ENCODE measurements at regions not wholly inside any gene's neighbourhood (a gene's known extent, or its start where the extent isn't known, plus 50 kb on each side); places are given as distances from the start of the nearest gene placed in this dataset.
"Not testable (repeated sequence)": the region's sequence is repeated elsewhere in the genome, so short reads cannot be mapped to it uniquely, and the experiment has no call there.

DNA sequence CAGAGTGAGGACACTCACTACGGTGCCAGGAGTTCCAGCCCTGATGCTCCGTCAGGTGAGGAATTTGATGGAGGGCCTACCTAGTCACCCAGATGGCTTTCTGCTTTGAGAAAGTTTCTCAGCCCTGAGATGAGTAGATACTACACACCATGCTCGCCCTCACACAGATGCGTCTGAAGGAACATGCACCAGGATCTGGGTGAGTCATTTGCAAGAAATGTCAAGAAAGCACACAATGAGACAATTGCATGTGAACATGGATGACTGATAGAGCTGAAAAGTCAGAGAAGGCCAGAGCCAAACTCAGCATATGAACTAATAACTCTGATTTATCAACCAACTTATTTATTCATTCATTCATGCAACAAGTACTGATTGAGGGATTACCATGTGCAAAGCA is 483.9 kb downstream of the OMA1 start:
- DNase-seq: no peak

DNA sequence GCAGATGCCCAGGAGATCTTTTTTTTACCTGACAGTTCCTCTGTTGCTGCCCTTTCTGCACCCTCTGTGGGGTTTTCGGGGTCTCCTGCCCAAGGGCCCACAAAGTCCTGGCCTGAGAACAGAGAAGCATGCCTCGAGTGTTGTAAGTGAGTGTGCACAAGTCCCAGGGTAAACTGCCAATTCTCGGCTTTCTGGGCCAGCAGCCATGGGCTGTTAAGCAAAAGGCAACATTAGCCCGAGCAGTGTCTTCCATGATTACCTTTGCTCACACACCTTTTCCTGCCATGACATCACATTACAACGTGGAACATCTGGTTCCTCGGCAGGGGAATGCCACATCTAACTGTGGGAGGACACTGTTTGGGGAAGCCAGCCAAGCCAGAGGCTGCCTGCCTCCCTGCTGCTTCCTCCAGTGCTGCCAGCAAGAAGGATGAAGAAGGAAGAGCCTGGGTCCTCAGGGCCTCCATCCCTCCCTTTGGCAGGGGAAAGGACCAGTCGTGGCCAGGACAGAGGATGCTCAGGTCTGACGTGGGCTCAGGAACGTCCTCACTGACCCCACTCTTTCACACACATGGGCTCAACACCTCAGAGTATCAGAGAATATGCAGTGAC is 485.9 kb downstream of the OMA1 start:
- DNase-seq: no peak

DNA sequence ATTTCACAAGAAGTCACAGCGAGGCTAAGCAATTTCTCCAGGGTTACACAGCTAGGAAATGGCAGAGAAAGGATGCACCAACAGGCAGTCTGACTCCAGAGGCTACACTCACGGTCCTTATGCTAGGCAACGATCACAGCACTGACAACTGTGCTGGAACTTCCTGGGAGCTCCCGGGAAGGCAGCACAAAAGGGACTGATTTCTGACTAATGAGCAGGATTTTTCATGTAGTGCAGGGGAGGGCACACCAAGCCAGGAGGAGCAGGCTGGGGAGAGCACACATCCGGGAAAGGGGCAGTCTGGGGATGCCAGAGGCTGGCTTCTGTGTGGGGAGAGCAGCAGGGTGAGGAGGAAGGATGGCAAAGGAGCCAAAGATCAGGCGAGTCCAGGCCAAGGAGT is 486.7 kb downstream of the OMA1 start:
- DNase-seq: no peak

DNA sequence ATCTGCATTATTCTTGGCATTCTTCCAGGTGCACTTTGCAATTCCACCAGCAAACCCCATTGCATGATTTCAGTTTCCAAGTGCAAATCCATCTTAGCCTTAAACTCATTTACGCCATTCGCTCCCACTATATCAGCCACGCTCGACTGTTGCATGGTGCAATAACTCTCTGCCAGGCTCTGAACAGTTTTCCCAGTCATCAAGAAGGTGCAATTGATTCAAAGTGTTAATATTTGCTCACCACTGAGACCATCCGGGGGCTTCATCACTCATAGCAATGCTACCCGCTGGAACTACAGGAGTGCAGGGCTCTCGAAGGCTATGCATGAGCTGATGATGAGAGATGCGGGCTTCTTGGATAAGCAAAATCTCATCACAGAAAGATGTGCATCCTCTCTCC is 488.2 kb downstream of the OMA1 start:
- no peak for DNase-seq

DNA sequence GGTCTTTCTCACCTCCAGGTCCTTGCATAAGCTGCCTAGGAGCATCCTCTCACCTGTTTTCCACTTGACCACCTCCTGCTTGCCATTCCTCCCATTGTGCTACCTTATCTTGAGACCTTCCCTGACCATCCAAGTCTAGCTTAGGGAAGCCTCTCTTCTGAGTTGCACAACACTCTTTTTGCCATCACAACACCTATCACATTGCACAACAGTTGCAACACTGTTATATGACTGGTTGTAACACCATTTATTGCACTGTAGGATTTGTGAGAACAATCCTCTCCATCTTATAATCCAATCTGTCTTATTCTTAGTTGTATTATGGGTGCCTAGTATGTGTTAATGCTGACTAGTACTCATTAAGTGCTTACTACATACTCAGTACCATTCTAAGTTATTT is 488.7 kb downstream of the OMA1 start:
- no peak for DNase-seq

DNA sequence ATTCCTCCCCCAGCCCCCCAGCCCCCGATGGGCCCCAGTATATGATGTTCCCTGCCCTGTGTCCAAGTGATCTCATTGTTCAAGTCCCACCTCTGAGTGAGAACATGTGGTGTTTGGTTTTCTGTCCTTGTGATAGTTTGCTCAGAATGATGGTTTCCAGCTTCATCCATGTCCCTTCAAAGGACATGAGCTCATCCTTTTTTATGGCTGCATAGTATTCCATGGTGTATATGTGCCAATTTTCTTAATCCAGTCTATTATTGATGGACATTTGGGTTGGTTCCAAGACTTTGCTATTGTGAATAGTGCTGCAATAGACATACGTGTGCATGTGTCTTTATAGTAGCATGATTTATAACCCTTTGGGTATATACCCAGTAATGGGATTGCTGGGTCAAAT is 495.3 kb downstream of the OMA1 start:
- not testable (repeated sequence) for DNase-seq

DNA sequence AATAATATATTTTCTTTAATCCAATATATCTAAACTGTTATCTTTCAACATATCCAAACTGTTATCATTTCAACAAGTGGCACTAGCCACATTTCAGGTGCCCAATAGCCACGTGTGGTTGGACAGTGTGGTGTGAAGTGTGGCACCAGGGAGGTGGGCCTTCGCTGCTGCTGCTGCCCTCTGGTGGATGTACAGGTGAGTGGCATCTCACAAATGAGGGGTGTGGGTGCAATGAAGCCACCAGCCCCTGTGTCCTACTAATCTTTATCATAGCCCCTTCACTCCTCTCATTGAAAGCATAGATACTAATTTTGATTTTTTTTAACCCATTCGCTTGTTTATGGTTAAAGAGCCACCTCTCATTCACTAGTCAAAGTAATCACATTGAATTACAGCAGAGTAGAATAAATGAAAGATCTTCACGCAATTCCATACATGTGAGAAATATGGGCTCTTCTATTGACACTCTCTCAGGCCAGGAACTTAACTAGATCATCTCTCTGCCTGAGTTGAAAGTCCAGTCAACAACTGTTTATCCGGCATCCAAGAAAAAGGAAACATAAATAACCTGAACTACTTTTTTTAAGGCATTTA is 499.2 kb downstream of the OMA1 start:
- peak; percentile 13 for DNase-seq

DNA sequence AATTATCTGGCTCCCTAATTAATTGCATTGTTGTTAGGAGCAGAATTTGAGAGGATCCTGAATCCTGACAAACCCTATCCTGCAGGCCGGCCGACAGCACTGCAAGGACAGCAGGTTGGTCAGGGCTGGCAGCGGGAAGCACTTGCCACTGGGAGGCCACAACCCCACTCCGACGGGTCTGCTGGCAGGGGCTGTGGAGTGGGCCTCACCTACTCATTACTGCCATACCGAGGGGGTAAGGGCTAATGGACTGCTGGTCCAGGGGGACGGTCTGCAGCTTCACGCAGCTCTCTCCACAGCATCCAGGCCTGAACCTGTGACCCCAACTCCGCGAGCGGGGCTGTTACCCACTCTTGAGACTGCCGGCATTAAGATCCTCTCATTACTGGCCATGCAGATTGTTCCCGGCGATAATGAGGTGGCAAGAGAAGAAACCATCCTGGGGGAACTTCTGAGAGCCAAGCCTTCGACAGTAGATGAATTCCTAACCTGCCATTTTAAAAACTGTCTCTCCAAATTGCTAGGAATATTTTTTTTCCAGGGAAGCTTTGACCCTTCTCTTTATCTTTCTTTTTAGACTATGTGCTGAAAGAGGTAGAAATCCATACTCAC is 501.3 kb downstream of the OMA1 start:
- DNase-seq: no peak

DNA sequence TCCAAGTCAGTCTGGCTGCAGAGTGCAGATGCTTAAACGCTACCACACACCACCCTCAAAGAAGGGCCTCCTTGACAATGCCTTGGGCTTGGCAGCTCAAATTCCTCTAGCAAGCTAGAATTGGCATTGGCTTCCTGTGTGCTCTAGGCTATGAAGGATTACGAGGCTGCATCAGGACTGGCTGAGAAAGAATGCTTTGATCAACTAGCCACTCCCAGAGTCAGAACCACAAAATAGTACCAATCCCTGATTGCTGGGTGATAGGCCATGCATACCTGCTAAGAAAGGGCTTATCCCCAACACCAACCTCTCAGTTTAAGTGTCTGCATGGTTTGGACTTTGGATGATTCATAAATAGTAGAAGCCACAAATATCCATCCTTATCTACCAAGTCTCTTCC is 504.9 kb downstream of the OMA1 start:
- DNase-seq: no peak

DNA sequence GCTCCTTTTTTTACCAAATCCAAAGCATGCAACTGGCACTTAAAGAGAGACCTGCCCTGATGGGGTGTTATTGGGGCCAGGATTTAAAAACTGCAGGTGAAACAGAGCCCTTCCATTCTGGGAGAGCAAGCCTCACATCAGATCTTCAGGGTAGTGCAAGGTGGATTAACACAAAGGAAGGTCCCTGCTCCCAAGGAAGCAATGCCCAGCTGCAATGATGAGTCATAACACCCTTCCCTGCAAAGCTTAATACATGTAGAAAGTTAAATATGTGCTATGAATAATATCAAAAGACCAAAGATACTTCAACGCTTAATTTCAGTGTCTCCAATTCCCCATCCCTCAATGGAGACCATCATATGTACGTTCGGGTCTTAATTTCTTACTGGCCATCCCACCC is 508.0 kb downstream of the OMA1 start:
- DNase-seq: no peak

DNA sequence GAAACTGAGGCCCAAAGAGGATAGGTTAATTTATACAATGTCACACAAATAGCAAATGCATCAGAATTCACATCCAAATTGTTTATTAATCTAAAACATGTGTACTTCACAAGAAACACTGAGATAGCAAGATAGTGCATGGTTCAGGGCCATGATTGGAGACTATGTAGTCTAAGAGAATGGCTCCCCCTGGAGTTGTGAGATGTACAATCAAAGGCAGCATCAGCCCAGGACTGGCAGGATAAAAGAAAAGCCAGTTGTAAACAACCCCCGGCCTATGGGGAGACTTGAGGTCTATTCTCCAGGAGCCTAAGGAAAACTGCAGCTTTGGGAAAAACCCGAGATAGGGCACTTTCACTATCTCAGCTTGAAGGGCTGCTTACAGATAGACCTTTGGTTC is 511.0 kb downstream of the OMA1 start:
- no peak for DNase-seq

DNA sequence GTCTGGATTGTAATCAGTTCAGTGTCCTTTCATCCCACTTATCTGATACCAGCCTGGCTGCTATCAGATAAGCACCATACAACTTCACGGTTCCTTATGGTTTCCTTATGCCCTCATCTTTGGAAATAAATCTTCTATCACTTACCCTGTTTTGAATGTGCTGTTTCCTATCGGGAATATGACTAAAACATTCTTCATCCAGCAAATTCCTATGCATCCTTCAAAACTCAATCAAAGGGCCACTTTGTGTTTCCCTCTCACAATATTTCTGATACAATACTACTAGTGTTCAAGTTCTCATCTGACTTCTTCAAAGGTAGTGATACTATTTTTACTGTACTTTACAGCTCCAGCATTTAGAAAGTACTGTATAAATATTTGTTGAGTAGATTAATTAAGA is 513.2 kb downstream of the OMA1 start:
- DNase-seq: no peak

DNA sequence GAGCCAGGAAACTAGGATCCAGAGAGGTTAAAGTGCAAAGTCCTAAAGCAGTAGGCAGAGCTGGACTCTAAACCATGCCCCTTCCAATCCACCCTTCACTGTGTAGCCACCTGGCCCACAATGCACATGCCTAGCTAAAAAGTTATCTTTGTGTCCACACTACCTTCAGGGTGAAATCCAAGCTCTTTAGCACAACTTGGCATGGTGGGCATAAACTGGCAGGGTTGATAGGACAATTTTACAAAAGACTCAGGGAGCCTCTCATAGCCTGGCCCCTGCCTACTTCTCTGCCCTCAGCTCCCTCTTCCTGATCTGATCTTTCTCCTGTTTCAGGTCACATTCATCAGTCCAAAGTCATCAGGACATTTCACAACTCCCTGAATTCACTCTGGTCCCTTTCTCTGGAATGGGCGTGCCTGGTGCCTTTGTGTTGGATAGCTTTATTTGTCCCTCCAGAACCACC is 513.9 kb downstream of the OMA1 start:
- no peak for DNase-seq

DNA sequence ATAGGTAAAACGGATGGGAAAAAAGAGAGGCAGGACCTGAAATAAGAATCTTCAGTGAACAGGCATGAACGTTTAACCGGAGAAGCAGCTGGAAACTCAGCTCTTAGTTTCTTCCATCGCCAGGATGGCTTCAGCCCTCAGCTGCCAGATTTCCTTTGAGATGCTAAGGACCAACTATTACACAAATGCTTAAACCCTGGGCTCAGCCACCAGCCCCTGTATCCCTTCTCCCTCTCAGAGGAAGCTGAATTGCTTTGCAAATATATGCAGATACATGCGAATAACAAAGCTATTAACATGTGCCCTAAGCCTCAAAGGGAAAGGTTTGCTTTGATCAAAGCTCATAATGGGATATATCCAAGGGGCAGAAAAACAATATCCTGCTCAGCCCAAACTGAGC is 515.1 kb downstream of the OMA1 start:
- DNase-seq: no peak

DNA sequence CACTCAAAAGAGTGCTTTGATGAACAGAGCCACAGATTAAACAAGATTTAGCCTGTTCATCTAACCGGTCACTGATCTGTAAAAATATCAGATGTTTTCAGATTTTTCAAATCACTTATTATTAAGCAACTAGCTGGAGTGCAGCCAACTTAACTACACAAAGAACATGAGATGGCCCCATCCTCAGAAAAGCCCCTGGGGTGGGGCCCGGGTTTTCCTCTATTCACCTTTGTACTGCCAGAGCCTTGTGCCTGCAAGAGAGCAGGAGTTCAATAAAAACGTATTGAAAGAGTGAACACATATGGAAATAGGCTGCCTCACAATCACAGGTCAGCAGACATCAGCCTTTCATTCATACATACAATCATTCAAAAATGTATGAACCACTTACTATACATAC is 516.1 kb downstream of the OMA1 start:
- no peak for DNase-seq

DNA sequence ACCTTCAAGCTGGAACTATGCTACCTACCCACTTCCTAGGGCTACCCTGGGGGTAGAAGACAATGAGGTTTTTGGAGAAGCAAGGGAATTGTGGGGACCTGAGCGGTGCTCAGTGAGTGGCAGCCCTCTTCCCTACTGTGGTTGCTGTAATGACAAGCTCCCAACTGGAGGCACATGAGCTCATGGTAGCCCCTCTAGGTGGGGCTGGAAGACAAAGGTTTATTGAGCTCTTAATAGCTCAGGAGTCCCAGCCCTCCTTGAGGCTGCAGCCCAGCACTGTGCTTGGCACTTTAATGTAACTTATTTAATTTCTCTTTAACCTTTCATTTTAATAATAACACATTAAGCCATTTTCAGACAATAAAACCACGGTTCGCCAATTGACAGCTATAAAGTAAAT is 528.9 kb downstream of the OMA1 start:
- DNase-seq: no peak

DNA sequence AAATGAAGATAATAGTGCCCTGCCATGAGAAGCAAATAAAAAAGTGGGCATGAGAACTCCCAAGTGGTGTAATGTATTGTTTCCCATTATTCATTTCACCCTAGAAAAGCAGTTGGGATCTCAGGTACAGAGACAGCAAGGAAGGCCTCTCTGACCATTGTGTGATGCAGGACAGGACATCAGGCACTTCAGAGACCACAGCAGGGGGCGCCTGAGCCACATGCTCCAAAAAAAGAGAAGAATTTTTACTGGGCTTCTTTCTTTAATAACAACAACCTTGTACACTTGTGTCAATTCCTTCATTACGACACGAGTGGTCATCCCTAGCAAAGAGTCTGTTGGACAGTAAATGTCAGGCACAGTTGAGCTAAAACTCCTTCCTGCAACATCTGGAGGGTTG is 533.3 kb downstream of the OMA1 start:
- DNase-seq: no peak

DNA sequence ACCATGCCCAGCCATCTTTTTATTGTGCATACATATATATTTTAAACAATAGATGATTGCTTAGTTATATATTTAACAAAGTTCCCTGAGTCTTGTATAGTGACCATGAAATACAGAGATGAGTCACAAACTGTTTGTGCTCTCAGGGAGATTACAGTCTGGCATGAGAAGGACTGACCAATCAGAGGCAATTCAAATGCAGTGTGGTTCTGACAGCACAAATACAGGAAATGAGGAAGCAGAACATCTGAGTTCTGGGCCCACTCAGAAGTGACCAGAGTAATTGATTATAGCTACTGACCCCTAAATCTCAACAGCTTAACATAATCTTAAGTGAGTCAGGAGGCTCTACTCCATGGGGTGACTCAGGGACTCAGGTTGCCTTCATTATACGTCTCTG is 534.5 kb downstream of the OMA1 start:
- DNase-seq: no peak

DNA sequence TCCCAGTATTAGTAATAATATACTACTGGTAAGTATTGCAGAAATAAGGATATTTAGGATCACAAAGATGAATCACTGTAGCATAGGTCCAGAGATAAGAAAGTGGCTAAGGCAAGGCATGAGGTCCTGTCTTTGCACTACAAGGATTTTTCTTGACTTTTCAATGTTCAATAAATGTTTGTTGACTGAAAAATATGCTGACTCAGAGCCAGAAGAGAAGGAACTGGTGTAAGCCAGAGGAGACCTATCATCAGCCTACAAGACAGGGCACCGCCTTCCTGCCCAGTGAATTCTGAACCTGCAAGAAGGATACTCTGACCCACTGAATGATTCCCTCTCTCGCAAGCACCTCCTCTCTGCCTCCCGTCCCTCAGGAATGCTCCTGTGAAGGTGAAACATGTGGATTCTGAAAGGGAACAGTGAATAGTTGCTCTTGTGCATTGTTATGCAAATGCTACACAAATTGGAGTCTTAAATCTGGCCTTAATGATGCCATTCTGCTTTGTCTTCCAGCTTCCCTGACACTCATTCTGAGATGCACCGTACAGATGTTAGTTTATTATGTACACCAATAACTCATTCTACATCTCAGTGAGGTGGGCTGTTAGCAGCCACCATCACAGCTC is 540.0 kb downstream of the OMA1 start:
- no peak for DNase-seq

DNA sequence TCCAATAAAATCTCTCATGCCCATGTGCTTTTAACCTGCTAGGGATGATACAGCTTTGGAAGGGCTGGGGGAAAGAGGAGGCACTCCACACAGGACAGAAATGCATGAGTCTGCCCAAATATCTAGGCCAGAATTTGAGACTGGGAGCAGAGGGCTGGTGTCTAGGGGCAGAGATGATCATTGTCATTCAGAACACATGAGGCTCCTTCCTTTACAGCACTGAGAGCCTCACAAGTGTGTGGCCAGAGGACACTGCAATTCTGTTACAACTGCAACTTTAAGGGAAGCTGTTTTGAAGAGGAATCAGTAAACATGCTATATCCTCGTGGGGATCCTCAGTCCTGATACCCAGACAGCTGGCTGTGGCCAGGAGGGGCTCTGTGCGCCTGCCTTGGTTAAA is 541.3 kb downstream of the OMA1 start:
- no peak for DNase-seq

DNA sequence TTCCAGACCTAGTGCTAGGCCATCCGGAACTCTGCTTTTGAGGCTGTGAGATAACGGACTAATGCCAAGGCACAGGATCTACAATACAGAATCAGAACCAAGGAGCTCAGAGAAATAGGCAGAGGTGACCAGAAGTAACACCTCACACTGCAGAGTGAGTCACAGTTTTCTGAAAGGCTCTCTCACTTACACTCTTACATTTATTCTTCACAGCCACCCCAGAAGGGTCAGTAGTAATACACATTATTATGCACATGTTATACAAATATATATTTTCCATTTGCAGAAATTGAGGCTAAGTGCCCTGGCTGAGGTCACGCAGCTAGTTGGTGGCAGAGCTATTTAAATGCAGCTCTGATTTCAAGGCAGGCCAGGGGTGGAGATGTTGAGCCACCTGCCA is 542.5 kb downstream of the OMA1 start:
- no peak for DNase-seq

DNA sequence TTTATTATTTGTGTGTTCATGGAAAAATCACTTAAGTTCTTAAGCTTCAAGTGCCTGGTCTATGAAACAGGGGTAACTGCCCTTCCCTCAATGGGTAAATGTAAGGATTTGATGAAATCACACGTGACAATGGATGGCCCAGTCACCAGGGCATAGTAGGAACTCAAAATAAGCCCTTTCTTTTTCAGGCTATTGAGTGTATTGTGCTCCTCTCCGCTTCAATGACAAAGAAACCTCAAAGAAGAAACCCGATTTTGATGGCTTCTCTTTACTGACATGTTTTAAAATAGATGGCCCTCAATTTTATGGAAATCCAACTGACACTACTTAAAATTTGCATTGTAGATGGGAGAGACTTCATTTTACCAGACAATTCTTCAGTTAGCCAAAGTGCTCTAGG is 543.5 kb downstream of the OMA1 start:
- DNase-seq: no peak

DNA sequence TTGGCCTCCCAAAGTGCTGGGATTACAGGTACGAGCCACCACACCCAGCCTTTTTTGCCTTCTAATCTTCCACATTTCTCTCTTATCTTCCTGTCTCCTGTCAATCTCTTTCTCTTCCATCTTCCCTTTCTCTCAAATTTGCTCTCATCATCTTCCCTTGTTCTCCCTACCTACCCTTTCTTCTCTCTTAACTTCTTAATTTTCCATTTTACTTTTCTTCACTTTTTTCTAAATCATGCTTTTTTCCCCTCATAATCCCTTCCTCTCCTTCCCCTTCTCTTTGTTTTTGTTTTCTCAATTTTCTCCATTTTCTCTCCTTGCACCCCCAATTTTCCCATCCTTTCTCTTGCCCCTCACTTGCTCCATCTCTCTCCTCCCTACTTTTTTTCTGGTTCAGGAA is 545.7 kb downstream of the OMA1 start:
- no peak for DNase-seq

DNA sequence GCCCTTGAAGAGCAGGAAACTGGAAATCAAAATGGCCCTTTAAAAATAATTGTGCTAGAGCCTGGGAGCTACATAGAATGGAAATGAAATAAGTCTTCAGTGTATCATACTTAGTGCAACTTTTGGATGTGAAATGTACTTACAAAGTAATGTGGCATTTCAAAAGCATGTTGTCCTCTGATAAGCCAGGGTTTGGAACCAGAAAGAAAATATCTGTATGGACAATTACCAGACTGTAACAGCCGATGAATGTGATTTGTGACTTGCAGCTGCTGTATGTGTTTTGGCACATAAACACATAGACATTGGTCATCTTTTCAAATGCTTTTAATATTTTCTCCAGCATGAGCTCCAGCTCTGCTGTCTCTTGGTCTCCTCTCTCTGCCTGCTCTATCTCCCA is 546.4 kb downstream of the OMA1 start:
- peak; percentile 12 for DNase-seq

Measured in left kidney (tissue), 1 donor.